ENCODE measurements at regions not wholly inside any gene's neighbourhood (a gene's known extent, or its start where the extent isn't known, plus 50 kb on each side); places are given as distances from the start of the nearest gene placed in this dataset.
"Not testable (repeated sequence)": the region's sequence is repeated elsewhere in the genome, so short reads cannot be mapped to it uniquely, and the experiment has no call there.

- Histone ChIP-seq H3K27ac (no peak overlapping the region), H3K4me3 (no peak overlapping the region), H3K9me3 (no peaks in the 10 kb centered on the region), H3K4me1 (no peaks in the 10 kb centered on the region), H3K27me3 (no peaks in the 10 kb centered on the region), H3K36me3 (no peaks in the 10 kb centered on the region)
- 68 to 80% methylated on average over 4 of the region's 4 CpGs for WGBS, 2 donors (ENCODE audit: low coverage in 1 of 2)
- ATAC-seq: no peak
- TF ChIP-seq POLR2AphosphoS5 (IDR thresholded peaks at IDR 0.05): no peak
- TF ChIP-seq EP300 (IDR thresholded peaks at IDR 0.05): no peak
- TF ChIP-seq POLR2A (IDR thresholded peaks at IDR 0.05): no peak
- no peak for TF ChIP-seq CTCF (IDR thresholded peaks at IDR 0.05)
Measured at GRCh38 chr15:21267671-21268395, 172.5 kb downstream of the POTEB3 start.

- Histone ChIP-seq H3K36me3 (no peaks in the 10 kb centered on the region), H3K4me1 (no peaks in the 10 kb centered on the region), H3K4me3 (no peak overlapping the region), H3K27ac (no peak overlapping the region), H3K27me3 (no peaks in the 10 kb centered on the region), H3K9me3 (no peaks in the 10 kb centered on the region)
- TF ChIP-seq POLR2A (IDR thresholded peaks at IDR 0.05) (no peak), POLR2AphosphoS5 (IDR thresholded peaks at IDR 0.05) (no peak), CTCF (IDR thresholded peaks at IDR 0.05) (no peak), EP300 (IDR thresholded peaks at IDR 0.05) (no peak)
- 0 to 29% methylated on average over 2 of the region's 2 CpGs for WGBS, 2 donors (ENCODE audit: low coverage in 1 of 2)
- no peak for ATAC-seq
Measured at GRCh38 chr15:21267226-21267625, 173.1 kb downstream of the POTEB3 start.

- WGBS, 2 donors (ENCODE audit: low coverage in 1 of 2): 62 to 65% methylated on average over 3 of the region's 3 CpGs
- ATAC-seq, H3K27me3 ChIP-seq, H3K27ac ChIP-seq, H3K4me3 ChIP-seq, H3K4me1 ChIP-seq, H3K9me3 ChIP-seq, H3K36me3 ChIP-seq: not testable (repeated sequence)
Measured at GRCh38 chr15:21265628-21266027, 174.7 kb downstream of the POTEB3 start.

- WGBS, 2 donors (ENCODE audit: low coverage in 1 of 2): 77 to 83% methylated on average over 12 of the region's 12 CpGs
- Histone ChIP-seq H3K27ac (no peak overlapping the region), H3K27me3 (no peaks in the 10 kb centered on the region), H3K4me1 (no peaks in the 10 kb centered on the region), H3K9me3 (no peaks in the 10 kb centered on the region), H3K36me3 (no peaks in the 10 kb centered on the region), H3K4me3 (no peak overlapping the region)
- no peak for ATAC-seq
- TF ChIP-seq CTCF (IDR thresholded peaks at IDR 0.05) (no peak), EP300 (IDR thresholded peaks at IDR 0.05) (no peak), POLR2AphosphoS5 (IDR thresholded peaks at IDR 0.05) (no peak), POLR2A (IDR thresholded peaks at IDR 0.05) (no peak)
Measured at GRCh38 chr15:21262851-21263425, 177.4 kb downstream of the POTEB3 start.

- Histone ChIP-seq H3K4me3 (no peak overlapping the region), H3K4me1 (no peaks in the 10 kb centered on the region), H3K36me3 (no peaks in the 10 kb centered on the region), H3K9me3 (no peaks in the 10 kb centered on the region), H3K27me3 (no peaks in the 10 kb centered on the region), H3K27ac (no peak overlapping the region)
- WGBS, 2 donors (ENCODE audit: low coverage in 1 of 2): 81 to 84% methylated on average over 15 to 23 of the region's 30 CpGs
- no peak for ATAC-seq
- TF ChIP-seq EP300 (IDR thresholded peaks at IDR 0.05) (no peak), POLR2AphosphoS5 (IDR thresholded peaks at IDR 0.05) (no peak), POLR2A (IDR thresholded peaks at IDR 0.05) (no peak), CTCF (IDR thresholded peaks at IDR 0.05) (no peak)
Measured at GRCh38 chr15:21261965-21262850, 178.1 kb downstream of the POTEB3 start.
